ENCODE measurements at regions not wholly inside any gene's neighbourhood (a gene's known extent, or its start where the extent isn't known, plus 50 kb on each side); places are given as distances from the start of the nearest gene placed in this dataset.

GRCh38 chr10:113967126-113967525 is 76.5 kb upstream of the ADRB1 start:
- Mint-ChIP-seq H3K36me3 (ENCODE audit: low read depth) (no peaks in the 10 kb centered on the region), H3K9me3 (peaks cover 14% of the 10 kb centered on the region), H3K27ac (no peak overlapping the region), H3K4me1 (peaks cover 6% of the 10 kb centered on the region), H3K27me3 (peaks cover 31% of the 10 kb centered on the region), H3K4me3 (no peak overlapping the region)
- CTCF ChIA-PET: interaction anchor here (0.6 to 2.0 kb wide), 4 partner anchors 11 to 67 kb away, joined by 3 to 5 read pairs (median 4); no protein-coding TSS in a partner anchor
- POLR2A ChIA-PET: no interaction called here
- no peak for DNase-seq

- POLR2A ChIA-PET: no interaction called here
- CTCF ChIA-PET: no interaction called here
- H3K27ac Mint-ChIP-seq: no peak overlapping the region
These were observed 73.0 kb upstream of the ADRB1 start for GRCh38 chr10:113970641-113971040.

GRCh38 chr10:113971349-113971973 is 72.2 kb upstream of the ADRB1 start:
- no peak for DNase-seq
- Mint-ChIP-seq H3K36me3 (ENCODE audit: low read depth) (no peaks in the 10 kb centered on the region), H3K27me3 (peaks cover 55% of the 10 kb centered on the region), H3K4me3 (no peak overlapping the region), H3K27ac (no peak overlapping the region), H3K9me3 (peaks cover 16% of the 10 kb centered on the region), H3K4me1 (no peaks in the 10 kb centered on the region)
- ChIA-PET POLR2A (no interaction called here), CTCF (interaction anchor here (1.1 to 1.2 kb wide), 2 partner anchors 12 to 56 kb away, joined by 3 read pairs; no protein-coding TSS in a partner anchor)

More at GRCh38 chr10:113970641-113971040, 73.0 kb upstream of the ADRB1 start:
- DNase-seq: no peak
- H3K4me3 Mint-ChIP-seq: no peak overlapping the region
- H3K36me3 Mint-ChIP-seq (ENCODE audit: low read depth): no peaks in the 10 kb centered on the region
- peaks cover 46% of the 10 kb centered on the region for H3K27me3 Mint-ChIP-seq
- no peaks in the 10 kb centered on the region for H3K4me1 Mint-ChIP-seq
- peaks cover 16% of the 10 kb centered on the region for H3K9me3 Mint-ChIP-seq

GRCh38 chr10:113977174-113977573 is 66.5 kb upstream of the ADRB1 start:
- POLR2A ChIA-PET: no interaction called here
- CTCF ChIA-PET: no interaction called here
- peaks cover 60% of the 10 kb centered on the region for H3K27me3 Mint-ChIP-seq
- peaks cover 6% of the 10 kb centered on the region for H3K9me3 Mint-ChIP-seq
- H3K4me3 Mint-ChIP-seq: no peak overlapping the region
- H3K36me3 Mint-ChIP-seq (ENCODE audit: low read depth): no peaks in the 10 kb centered on the region
- no peak for DNase-seq
- no peak overlapping the region for H3K27ac Mint-ChIP-seq
- H3K4me1 Mint-ChIP-seq: no peaks in the 10 kb centered on the region

- Mint-ChIP-seq H3K27me3 (peaks cover 44% of the 10 kb centered on the region), H3K27ac (no peak overlapping the region), H3K36me3 (ENCODE audit: low read depth) (no peaks in the 10 kb centered on the region), H3K4me1 (peaks cover 7% of the 10 kb centered on the region), H3K4me3 (no peak overlapping the region), H3K9me3 (peaks cover 6% of the 10 kb centered on the region)
- POLR2A ChIA-PET: no interaction called here
- CTCF ChIA-PET: no interaction called here
- no peak for DNase-seq
These were observed 64.9 kb upstream of the ADRB1 start for GRCh38 chr10:113978802-113979201.

- H3K27ac Mint-ChIP-seq: no peak overlapping the region
- H3K4me3 Mint-ChIP-seq: no peak overlapping the region
- ChIA-PET CTCF (no interaction called here), POLR2A (no interaction called here)
- no peaks in the 10 kb centered on the region for H3K36me3 Mint-ChIP-seq (ENCODE audit: low read depth)
- no peak for DNase-seq
- peaks cover 9% of the 10 kb centered on the region for H3K4me1 Mint-ChIP-seq
- peaks cover 41% of the 10 kb centered on the region for H3K27me3 Mint-ChIP-seq
- peaks cover 4% of the 10 kb centered on the region for H3K9me3 Mint-ChIP-seq
These were observed 64.3 kb upstream of the ADRB1 start for GRCh38 chr10:113979409-113979808.

- H3K27me3 Mint-ChIP-seq: peaks cover 46% of the 10 kb centered on the region
- peaks cover 4% of the 10 kb centered on the region for H3K9me3 Mint-ChIP-seq
- DNase-seq: no peak
- H3K27ac Mint-ChIP-seq: no peak overlapping the region
- H3K36me3 Mint-ChIP-seq (ENCODE audit: low read depth): no peaks in the 10 kb centered on the region
- H3K4me1 Mint-ChIP-seq: peaks cover 9% of the 10 kb centered on the region
- H3K4me3 Mint-ChIP-seq: no peak overlapping the region
- ChIA-PET POLR2A (no interaction called here), CTCF (interaction anchor here (0.6 kb wide), 1 partner anchor 38 kb away, joined by 3 read pairs; no protein-coding TSS in a partner anchor)
These were observed 63.1 kb upstream of the ADRB1 start for GRCh38 chr10:113980408-113981087.

- ChIA-PET POLR2A (no interaction called here), CTCF (interaction anchor here (0.9 to 1.3 kb wide), 3 partner anchors 12 to 36 kb away, joined by 3 to 4 read pairs (median 3); no protein-coding TSS in a partner anchor)
- peaks cover 11% of the 10 kb centered on the region for H3K9me3 Mint-ChIP-seq
- H3K27ac Mint-ChIP-seq: no peak overlapping the region
- H3K27me3 Mint-ChIP-seq: peaks cover 41% of the 10 kb centered on the region
- no peaks in the 10 kb centered on the region for H3K36me3 Mint-ChIP-seq (ENCODE audit: low read depth)
- DNase-seq: no peak
- peaks cover 9% of the 10 kb centered on the region for H3K4me1 Mint-ChIP-seq
- H3K4me3 Mint-ChIP-seq: no peak overlapping the region
These were observed 61.4 kb upstream of the ADRB1 start for GRCh38 chr10:113982296-113982695.

- no peak overlapping the region for H3K4me3 Mint-ChIP-seq
- peaks cover 11% of the 10 kb centered on the region for H3K9me3 Mint-ChIP-seq
- POLR2A ChIA-PET: no interaction called here
- H3K4me1 Mint-ChIP-seq: peaks cover 9% of the 10 kb centered on the region
- peaks cover 41% of the 10 kb centered on the region for H3K27me3 Mint-ChIP-seq
- CTCF ChIA-PET: interaction anchor here (0.5 to 1.3 kb wide), 5 partner anchors 11 to 1177 kb away, joined by 3 to 6 read pairs (median 4); no protein-coding TSS in a partner anchor
- peaks cover 2% of the 10 kb centered on the region for H3K36me3 Mint-ChIP-seq (ENCODE audit: low read depth)
- DNase-seq: no peak
- no peak overlapping the region for H3K27ac Mint-ChIP-seq
These were observed 60.9 kb upstream of the ADRB1 start for GRCh38 chr10:113982769-113983168.

- peaks cover 46% of the 10 kb centered on the region for H3K27me3 Mint-ChIP-seq
These were observed 60.1 kb upstream of the ADRB1 start for GRCh38 chr10:113983552-113983951.

GRCh38 chr10:113985297-113985844 is 58.3 kb upstream of the ADRB1 start:
- H3K4me1 Mint-ChIP-seq: peaks cover 9% of the 10 kb centered on the region
- ChIA-PET POLR2A (no interaction called here), CTCF (no interaction called here)
- H3K9me3 Mint-ChIP-seq: peaks cover 11% of the 10 kb centered on the region
- DNase-seq: no peak
- no peak overlapping the region for H3K4me3 Mint-ChIP-seq
- H3K36me3 Mint-ChIP-seq (ENCODE audit: low read depth): peaks cover 6% of the 10 kb centered on the region
- no peak overlapping the region for H3K27ac Mint-ChIP-seq
- peaks cover 50% of the 10 kb centered on the region for H3K27me3 Mint-ChIP-seq

More at GRCh38 chr10:113983552-113983951, 60.1 kb upstream of the ADRB1 start:
- DNase-seq: peak; percentile 30
- Mint-ChIP-seq H3K9me3 (peaks cover 11% of the 10 kb centered on the region), H3K27ac (no peak overlapping the region), H3K4me3 (no peak overlapping the region), H3K36me3 (ENCODE audit: low read depth) (peaks cover 6% of the 10 kb centered on the region), H3K4me1 (peaks cover 9% of the 10 kb centered on the region)
- ChIA-PET POLR2A (no interaction called here), CTCF (interaction anchor here (1.2 kb wide), 1 partner anchor 19 kb away, joined by 3 read pairs; no protein-coding TSS in a partner anchor)

- POLR2A ChIA-PET: no interaction called here
- no peak overlapping the region for H3K27ac Mint-ChIP-seq
- peaks cover 13% of the 10 kb centered on the region for H3K4me1 Mint-ChIP-seq
- no peak overlapping the region for H3K4me3 Mint-ChIP-seq
- H3K27me3 Mint-ChIP-seq: peaks cover 51% of the 10 kb centered on the region
- peaks cover 9% of the 10 kb centered on the region for H3K9me3 Mint-ChIP-seq
- CTCF ChIA-PET: interaction anchor here (1.4 kb wide), 1 partner anchor 25 kb away, joined by 4 read pairs; no protein-coding TSS in a partner anchor
- H3K36me3 Mint-ChIP-seq (ENCODE audit: low read depth): peaks cover 6% of the 10 kb centered on the region
- no peak for DNase-seq
These were observed 57.4 kb upstream of the ADRB1 start for GRCh38 chr10:113986316-113986715.

- POLR2A ChIA-PET: no interaction called here
- Mint-ChIP-seq H3K27me3 (peaks cover 59% of the 10 kb centered on the region), H3K9me3 (peaks cover 7% of the 10 kb centered on the region)
These were observed 56.5 kb upstream of the ADRB1 start for GRCh38 chr10:113987156-113987555.

More at GRCh38 chr10:113987156-113987555, 56.5 kb upstream of the ADRB1 start:
- Mint-ChIP-seq H3K4me3 (no peak overlapping the region), H3K4me1 (peaks cover 15% of the 10 kb centered on the region), H3K36me3 (ENCODE audit: low read depth) (peaks cover 6% of the 10 kb centered on the region), H3K27ac (no peak overlapping the region)
- DNase-seq: no peak
- CTCF ChIA-PET: interaction anchor here (1.4 kb wide), 1 partner anchor 25 kb away, joined by 4 read pairs; no protein-coding TSS in a partner anchor
